Limb (tissue), 2 donors: ENCODE measurements at regions not wholly inside any gene's neighbourhood (a gene's known extent, or its start where the extent isn't known, plus 50 kb on each side); places are given as distances from the start of the nearest gene placed in this dataset.
A peak's percentile ranks its signal among the peaks of the same experiment; 100 is the strongest.

ENCODE experiments used
- DNase-seq, 2 donors: peaks; one replicate each; pipeline ENCODE4 v3.0.0-alpha.2; 2016; ENCODE audit errors: extremely low spot score in 2 of 2

GRCh38 chr4:23741681-23742191, 148.1 kb downstream of the PPARGC1A start:
- no peak for DNase-seq

GRCh38 chr4:23737571-23737970, 152.3 kb downstream of the PPARGC1A start:
- no peak for DNase-seq

DNA sequence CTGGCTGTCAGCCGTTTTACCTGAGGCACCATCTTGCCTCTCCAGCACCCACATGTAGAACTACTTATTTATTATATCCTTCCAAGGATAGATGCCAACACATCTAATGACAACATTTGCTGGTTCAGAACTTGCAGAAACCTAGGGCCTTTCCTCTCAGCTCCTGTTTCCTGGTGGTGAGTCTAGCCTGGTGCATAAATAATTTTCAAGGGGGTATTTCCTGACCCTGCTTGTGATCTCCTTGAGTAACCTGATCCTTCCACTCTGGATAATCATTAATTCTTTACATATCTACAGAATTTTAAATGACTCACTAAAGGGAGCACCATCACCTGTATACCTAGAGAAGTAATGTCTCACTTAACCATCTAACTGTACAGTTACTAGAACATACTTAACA, 153.4 kb downstream of the PPARGC1A start:
- no peak for DNase-seq

DNA sequence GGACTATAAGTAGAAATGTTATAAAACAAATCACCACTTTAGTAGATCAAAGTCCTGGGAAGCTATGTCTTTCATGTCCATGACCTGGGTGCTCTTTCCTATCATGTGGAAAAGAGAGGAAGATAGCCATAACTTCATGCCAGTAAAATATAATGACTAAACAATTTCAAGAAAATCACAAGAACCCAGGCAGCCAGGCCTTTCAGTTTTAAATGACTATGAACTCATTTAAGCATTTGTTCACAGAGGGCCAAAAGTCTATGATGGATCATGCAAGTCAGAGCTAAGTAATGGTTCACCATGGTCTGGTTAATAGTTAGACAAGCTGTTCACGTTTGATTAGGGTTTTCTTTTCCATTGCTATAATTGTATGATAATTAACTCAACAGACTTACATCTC, 155.8 kb downstream of the PPARGC1A start:
- no peak for DNase-seq

GRCh38 chr4:23733476-23733875, 156.4 kb downstream of the PPARGC1A start:
- no peak for DNase-seq

- no peak for DNase-seq
Measured at GRCh38 chr4:23730998-23731397, 158.8 kb downstream of the PPARGC1A start.

- no peak for DNase-seq
Measured at GRCh38 chr4:23728971-23729370, 160.9 kb downstream of the PPARGC1A start.

DNA sequence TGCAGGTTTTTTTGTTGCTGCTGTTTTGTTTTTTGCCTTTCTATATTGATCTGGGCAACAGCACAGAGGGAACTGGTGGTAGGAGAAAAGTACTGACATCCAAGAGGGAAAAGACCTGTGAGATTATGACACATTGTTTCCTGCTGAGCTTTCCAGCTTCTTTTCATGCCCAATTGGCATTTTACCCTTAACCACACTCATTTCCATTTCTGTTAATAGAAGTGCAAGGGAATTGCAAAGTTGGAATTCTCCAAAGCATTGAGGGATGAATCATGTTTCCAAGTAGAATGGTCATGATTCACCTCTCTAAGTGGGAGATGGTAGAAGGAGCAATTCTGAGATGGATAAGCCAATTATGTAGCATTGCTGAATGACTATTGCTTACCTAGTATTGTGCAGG, 161.5 kb downstream of the PPARGC1A start:
- no peak for DNase-seq

- DNase-seq: no peak
Measured at GRCh38 chr4:23720556-23720955, 169.3 kb downstream of the PPARGC1A start.

DNA sequence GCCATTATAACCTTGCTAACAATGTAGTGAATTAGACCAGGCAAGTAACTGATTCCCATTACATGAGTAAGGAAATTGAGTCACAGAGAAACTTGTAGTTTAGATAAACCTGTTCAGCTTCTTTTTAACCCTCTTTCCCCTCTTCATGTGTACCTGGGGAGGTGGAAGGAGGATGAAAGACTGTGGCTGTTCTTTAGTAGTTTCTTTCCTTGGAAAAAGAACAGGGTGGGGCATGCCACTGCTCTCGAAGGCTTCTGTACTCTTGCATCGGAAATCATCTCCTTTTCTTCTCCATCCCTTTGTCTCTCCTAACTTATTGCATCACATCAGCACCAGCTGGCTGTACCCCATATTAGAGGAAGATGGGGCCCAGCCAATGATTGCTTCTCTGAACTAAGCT, 171.4 kb downstream of the PPARGC1A start:
- DNase-seq: no peak

GRCh38 chr4:23717528-23718248, 172.2 kb downstream of the PPARGC1A start:
- no peak for DNase-seq

DNA sequence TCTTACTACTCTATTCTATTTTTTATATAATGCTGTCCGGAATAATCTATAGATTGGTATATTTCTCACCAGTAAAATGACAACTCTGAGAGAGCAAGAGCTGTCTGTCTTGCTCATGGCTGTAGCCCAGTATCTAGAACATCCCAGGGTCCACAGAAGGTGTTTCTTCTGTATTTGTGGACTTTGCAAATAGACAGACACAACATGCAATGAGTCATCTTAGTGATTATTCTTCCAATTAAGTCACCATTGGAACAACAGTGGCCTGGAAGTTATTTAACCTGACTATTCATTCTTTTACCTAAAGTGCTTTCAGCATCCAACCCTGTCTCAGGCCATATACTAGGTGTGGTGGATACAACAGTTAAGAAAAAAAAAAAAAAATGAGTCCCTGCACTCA, 179.5 kb downstream of the PPARGC1A start:
- no peak for DNase-seq

GRCh38 chr4:23707652-23708026, 182.2 kb downstream of the PPARGC1A start:
- no peak for DNase-seq

- DNase-seq: no peak
Measured at GRCh38 chr4:23706972-23707651, 182.7 kb downstream of the PPARGC1A start.

DNA sequence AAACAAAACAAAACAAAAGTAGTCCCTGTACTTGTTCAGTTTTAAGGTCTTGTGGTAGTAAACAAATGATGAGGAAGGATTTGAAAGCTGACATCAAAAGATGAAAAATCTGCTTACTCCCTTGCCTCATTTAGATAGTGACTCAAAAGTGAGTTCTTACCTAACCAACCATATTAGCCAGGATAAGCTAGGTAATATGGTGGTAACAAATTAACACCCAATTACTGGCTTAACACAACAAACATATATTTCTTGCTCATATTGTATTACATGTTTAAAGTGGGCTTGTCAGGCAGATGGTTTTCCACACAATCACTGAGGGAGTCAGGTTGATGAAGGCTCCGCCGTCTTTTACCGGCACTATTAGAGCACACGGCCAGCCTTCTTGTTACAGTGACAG, 189.7 kb downstream of the PPARGC1A start:
- no peak for DNase-seq

DNA sequence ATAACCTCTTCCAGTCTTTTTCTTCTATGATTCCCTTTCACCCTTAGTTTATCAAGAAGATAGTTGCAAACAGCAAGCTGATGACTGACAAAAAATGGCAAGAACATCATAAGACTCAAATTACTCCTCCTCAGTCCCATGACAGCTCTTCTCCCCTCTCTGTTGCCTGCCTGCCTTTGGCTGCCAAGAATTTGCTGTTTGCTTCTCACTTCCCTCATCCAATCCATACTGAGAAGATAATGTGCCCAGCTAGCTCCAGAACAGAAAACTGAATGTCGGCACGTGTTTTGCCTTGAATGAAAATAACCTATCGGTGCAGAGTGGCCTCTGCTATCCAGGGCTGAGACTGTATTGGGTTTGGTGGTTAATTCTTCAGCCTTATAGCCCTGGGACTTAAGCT, 192.1 kb downstream of the PPARGC1A start:
- no peak for DNase-seq

DNA sequence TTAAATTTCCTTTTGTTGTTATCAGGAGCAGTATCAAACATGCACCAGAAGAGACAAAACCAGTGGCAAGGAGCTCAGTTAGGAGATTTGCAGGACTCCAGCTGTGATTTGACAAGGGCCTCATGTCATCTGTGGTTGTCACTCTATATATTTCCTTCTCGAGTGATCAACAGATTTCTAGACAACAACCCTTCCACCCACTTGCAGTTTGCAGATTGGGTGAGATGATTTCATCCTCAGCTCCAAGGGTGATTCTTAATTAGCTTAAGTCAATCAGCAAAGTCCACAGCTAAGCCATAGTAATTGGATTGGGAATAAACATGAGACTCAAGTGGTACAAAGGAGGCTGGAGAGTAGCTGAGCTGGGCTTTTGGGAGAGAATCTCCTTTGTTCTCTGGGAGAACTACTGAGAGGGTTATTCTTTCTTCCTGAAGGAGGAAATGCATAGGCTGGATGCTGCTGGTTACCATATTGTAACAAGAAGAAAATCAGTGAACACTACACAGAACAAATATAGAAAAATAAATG, 192.8 kb downstream of the PPARGC1A start:
- DNase-seq: no peak

DNA sequence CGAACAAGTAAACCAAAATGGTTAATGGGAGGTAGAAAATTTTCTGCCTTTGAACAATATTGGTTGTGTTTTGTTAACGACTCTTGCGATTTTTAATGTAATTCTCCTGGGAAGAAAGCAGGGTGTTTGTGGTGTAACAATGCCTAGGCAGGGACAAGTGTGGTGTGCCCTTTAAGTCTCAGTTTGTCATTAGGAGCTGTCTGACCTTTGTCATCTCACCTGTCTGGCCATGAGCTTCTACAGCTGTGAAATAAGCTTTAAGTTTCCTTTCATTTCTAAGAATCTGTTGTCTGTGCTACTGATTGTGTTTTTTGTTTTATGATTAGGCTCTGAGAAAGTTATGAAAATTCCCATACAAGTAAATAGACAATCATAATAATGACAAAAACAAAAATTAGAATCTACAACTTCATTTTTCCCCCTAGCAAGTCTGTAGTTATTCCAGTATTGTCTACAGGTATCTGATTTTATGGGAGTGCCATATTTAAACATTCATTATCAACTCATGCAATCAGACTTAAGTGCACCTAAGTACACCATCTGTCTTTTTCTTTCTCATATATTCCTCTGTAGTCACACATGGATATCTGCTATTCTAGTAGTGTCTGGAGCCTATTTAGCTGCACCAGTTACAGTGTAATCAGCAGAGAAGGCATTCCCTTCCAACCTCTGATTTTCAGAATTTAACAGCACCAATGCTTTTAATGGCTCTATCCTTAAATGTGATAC, 203.5 kb downstream of the PPARGC1A start:
- DNase-seq: no peak

- DNase-seq: no peak
Measured at GRCh38 chr4:23685471-23685870, 204.4 kb downstream of the PPARGC1A start.

DNA sequence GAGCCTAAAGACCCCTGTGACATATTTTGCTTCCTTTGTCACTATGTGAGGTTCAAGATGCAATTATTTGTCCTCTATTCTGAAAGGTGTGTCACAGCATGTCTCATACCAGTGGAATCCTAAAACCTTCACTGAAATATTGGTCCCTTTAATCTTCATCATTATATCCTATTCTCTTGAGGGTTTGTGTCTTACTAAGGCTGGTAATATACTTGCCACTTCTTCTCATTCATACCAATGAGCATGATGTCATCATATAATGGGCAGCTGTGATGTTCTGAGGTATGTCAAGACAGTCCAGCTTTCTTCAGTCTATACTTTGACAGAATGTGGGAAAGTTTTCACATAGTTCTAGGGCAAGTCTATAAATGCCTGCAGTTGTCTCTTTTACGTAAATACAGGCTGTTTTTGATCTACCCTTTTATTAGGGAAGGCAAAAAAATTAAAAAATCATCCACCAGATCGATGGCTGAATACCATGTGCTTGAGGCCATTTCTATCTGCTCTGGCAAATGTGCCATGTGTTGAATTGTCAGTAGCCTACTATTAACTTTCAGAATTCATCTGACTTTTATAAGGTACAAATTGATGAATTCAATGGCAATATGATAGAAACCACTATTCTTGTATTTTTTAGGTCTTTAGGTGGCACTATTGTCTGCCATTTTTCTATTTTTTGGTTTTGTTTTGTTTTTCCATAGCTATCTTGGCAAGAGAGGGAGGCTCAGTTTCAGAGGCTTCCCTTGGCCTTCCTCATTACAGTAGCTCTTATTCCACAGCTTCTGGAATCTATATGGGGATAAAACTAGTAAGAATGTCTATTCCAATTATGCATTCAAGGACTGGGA, 209.0 kb downstream of the PPARGC1A start:
- DNase-seq: peak in 1 of 2 donors; percentile 13

- DNase-seq: no peak
Measured at GRCh38 chr4:23674694-23675093, 215.2 kb downstream of the PPARGC1A start.
